ENCODE measurements at regions not wholly inside any gene's neighbourhood (a gene's known extent, or its start where the extent isn't known, plus 50 kb on each side); places are given as distances from the start of the nearest gene placed in this dataset.

GRCh38 chr3:89950772-89951171 lies 843.4 kb downstream of the EPHA3 start:
- no peak for TF ChIP-seq CTCF (IDR thresholded peaks at IDR 0.05)
- no peak for TF ChIP-seq EZH2 (IDR thresholded peaks at IDR 0.05; ENCODE audit: borderline replicate concordance, insufficient read depth, low read depth, low read length, poor library complexity, severe bottlenecking)
